OCI-LY1 (cell line): ENCODE measurements at regions not wholly inside any gene's neighbourhood (a gene's known extent, or its start where the extent isn't known, plus 50 kb on each side); places are given as distances from the start of the nearest gene placed in this dataset.

Source experiments
- H2AFZ ChIP-seq: fragments of 200-600 bp; sonication (generic), shearing (Covaris generic); 2 replicates; pipeline ENCODE4 v1.6.0; 2014; ENCODE audit warnings: antibody characterized with exemption, mild to moderate bottlenecking, low read length
- H3F3A ChIP-seq: fragments of 200-600 bp; sonication (generic), shearing (Covaris generic); 2 replicates; pipeline ENCODE4 v1.6.0; 2014; ENCODE audit warnings: mild to moderate bottlenecking, antibody characterized with exemption, low read length, moderate library complexity; ENCODE audit not compliant: insufficient read depth
- H3K27ac ChIP-seq: fragments of 200-600 bp; sonication (generic); 2 replicates; pipeline ENCODE4 v1.5.1; 2014; ENCODE audit warnings: low read length, mixed run types, mild to moderate bottlenecking, low read depth; ENCODE audit not compliant: poor library complexity, severe bottlenecking
- H3K27me3 ChIP-seq: fragments of 200-600 bp; sonication (generic); 2 replicates; pipeline ENCODE4 v1.6.0; 2014; ENCODE audit warnings: antibody characterized with exemption, mild to moderate bottlenecking, low read length, moderate library complexity; ENCODE audit not compliant: insufficient read depth
- H3K36me3 ChIP-seq: fragments of 200-600 bp; sonication (generic); 2 replicates; pipeline ENCODE4 v1.6.1; 2014; ENCODE audit warnings: mild to moderate bottlenecking, antibody characterized with exemption, low read length, moderate library complexity, mixed read lengths; ENCODE audit not compliant: insufficient read depth
- H3K4me1 ChIP-seq: fragments of 200-600 bp; sonication (generic); 2 replicates; pipeline ENCODE4 v1.5.1; 2014; ENCODE audit warnings: mild to moderate bottlenecking, low read length, moderate library complexity; ENCODE audit not compliant: insufficient read depth, severe bottlenecking
- H3K4me2 ChIP-seq: fragments of 200-600 bp; sonication (generic), shearing (Covaris generic); 2 replicates; pipeline ENCODE4 v1.6.1; 2014; ENCODE audit warnings: low read length
- H3K4me3 ChIP-seq: fragments of 200-600 bp; sonication (generic); 2 replicates; pipeline ENCODE4 v1.5.1; 2014; ENCODE audit warnings: low read length, low read depth, mild to moderate bottlenecking, mixed read lengths; ENCODE audit not compliant: poor library complexity, severe bottlenecking
- H3K79me2 ChIP-seq: fragments of 200-600 bp; shearing (Covaris generic); 2 replicates; pipeline ENCODE4 v1.6.1; 2016; ENCODE audit warnings: mixed run types, low read length, mixed read lengths; ENCODE audit not compliant: insufficient read depth
- H3K9ac ChIP-seq: fragments of 200-600 bp; sonication (generic), shearing (Covaris generic); 2 replicates; pipeline ENCODE4 v1.6.1; 2014; ENCODE audit warnings: mild to moderate bottlenecking, low read length, mixed read lengths
- H3K9me2 ChIP-seq: fragments of 200-600 bp; sonication (generic), shearing (Covaris generic); 2 replicates; pipeline ENCODE4 v1.6.1; 2014; ENCODE audit warnings: low read depth, mild to moderate bottlenecking, low read length, mixed read lengths
- H3K9me3 ChIP-seq: fragments of 200-600 bp; shearing (Covaris generic); 2 replicates; pipeline ENCODE4 v1.6.1; 2014; ENCODE audit warnings: low read length, mixed read lengths
- H4K20me1 ChIP-seq: fragments of 200-600 bp; sonication (generic), shearing (Covaris generic); 2 replicates; pipeline ENCODE4 v1.6.0; 2016; ENCODE audit warnings: mild to moderate bottlenecking, low read length; ENCODE audit not compliant: insufficient read depth
- EZH2 ChIP-seq: fragments of 200-600 bp; sonication (generic), shearing (Covaris generic); IDR thresholded peaks from 2 replicates; pipeline ENCODE4 v1.8.0; 2017; ENCODE audit warnings: borderline replicate concordance, mixed run types, mild to moderate bottlenecking, antibody characterized with exemption, low read length, moderate library complexity, mixed read lengths
- TF ChIP-seq, protein P1 (sequence below): fragments of 200-600 bp; sonication (generic), shearing (Covaris generic); IDR thresholded peaks from 2 replicates; pipeline ENCODE4 v1.5.1; 2017; ENCODE audit warnings: mild to moderate bottlenecking, antibody characterized with exemption, low read length, moderate library complexity, mixed read lengths

DNA sequence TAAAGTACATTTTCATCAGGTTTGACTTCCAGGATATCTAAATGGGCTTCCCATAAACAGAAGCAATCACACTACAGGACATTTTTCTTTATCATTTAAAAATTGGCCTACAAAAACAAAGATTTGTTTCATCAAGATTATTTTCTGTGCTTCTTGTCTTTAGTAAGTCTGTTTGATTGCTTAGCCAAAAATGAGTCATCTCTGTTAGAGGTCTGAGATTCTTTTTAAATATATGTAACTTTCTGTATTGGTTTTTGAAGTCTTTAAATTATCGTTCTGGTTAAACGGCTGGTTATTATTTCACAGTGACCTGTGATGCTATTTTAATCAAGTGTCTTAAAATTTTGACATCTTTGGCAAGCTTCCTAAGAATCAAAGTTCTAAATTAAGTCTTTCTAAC lies 62.7 kb downstream of the SLITRK1 start:
- H3K4me3 ChIP-seq, result no peak overlapping the region
- H3K36me3 ChIP-seq, result no peaks in the 10 kb centered on the region
- no peak overlapping the region for H2AFZ ChIP-seq
- H3K9me3 ChIP-seq, result peaks cover 7% of the 10 kb centered on the region; the same call in 1 of the 2 replicates
- no peaks in the 10 kb centered on the region; the same call in none of the 2 replicates for H3K9me2 ChIP-seq
- H3F3A ChIP-seq, result no peaks in the 10 kb centered on the region
- H3K79me2 ChIP-seq, result no peaks in the 10 kb centered on the region
- H3K4me2 ChIP-seq, result no peak overlapping the region
- no peaks in the 10 kb centered on the region for H3K27me3 ChIP-seq
- H3K9ac ChIP-seq, result no peak overlapping the region
- no peaks in the 10 kb centered on the region for H3K4me1 ChIP-seq
- H3K27ac ChIP-seq, result no peak overlapping the region
- no peaks in the 10 kb centered on the region for H4K20me1 ChIP-seq
- no peak for TF ChIP-seq EZH2
- TF ChIP-seq, protein P1, sequence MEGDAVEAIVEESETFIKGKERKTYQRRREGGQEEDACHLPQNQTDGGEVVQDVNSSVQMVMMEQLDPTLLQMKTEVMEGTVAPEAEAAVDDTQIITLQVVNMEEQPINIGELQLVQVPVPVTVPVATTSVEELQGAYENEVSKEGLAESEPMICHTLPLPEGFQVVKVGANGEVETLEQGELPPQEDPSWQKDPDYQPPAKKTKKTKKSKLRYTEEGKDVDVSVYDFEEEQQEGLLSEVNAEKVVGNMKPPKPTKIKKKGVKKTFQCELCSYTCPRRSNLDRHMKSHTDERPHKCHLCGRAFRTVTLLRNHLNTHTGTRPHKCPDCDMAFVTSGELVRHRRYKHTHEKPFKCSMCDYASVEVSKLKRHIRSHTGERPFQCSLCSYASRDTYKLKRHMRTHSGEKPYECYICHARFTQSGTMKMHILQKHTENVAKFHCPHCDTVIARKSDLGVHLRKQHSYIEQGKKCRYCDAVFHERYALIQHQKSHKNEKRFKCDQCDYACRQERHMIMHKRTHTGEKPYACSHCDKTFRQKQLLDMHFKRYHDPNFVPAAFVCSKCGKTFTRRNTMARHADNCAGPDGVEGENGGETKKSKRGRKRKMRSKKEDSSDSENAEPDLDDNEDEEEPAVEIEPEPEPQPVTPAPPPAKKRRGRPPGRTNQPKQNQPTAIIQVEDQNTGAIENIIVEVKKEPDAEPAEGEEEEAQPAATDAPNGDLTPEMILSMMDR, result no peak

- H3K4me1 ChIP-seq, result no peaks in the 10 kb centered on the region
- H3K79me2 ChIP-seq, result no peaks in the 10 kb centered on the region
- no peak overlapping the region for H3K27ac ChIP-seq
- H3K4me2 ChIP-seq, result no peak overlapping the region
- no peak for TF ChIP-seq EZH2
- TF ChIP-seq, protein P1, result no peak
- H3K36me3 ChIP-seq, result no peaks in the 10 kb centered on the region
- H3K9ac ChIP-seq, result no peak overlapping the region
- H3K4me3 ChIP-seq, result no peak overlapping the region
- no peaks in the 10 kb centered on the region for H4K20me1 ChIP-seq
- peaks cover 7% of the 10 kb centered on the region; the same call in 1 of the 2 replicates for H3K9me3 ChIP-seq
- H3K9me2 ChIP-seq, result no peaks in the 10 kb centered on the region; the same call in none of the 2 replicates
- no peaks in the 10 kb centered on the region for H3F3A ChIP-seq
- H2AFZ ChIP-seq, result no peak overlapping the region
- H3K27me3 ChIP-seq, result no peaks in the 10 kb centered on the region
Observed at GRCh38 chr13:83819156-83819555, 63.1 kb downstream of the SLITRK1 start.

DNA sequence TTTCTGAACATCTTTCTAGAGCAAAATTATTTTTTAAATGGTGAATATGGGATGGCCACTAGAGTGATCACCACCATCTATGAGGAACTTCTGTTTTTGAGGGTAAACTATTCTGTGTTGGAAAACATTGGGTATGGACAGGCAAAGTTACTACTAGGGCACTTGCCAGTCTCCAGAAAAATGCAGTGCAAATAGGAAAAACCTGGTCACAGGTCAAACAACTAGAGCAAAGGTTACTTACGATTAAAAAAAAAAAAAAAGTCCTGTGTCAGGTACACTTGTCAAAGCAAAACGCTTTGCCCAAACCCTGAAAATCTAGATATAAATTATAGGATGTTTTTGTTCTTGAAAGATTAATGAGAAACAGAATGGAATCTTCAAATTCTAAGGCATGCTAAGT lies 66.2 kb downstream of the SLITRK1 start:
- Histone ChIP-seq H3F3A (no peaks in the 10 kb centered on the region), H3K4me2 (no peak overlapping the region), H2AFZ (no peak overlapping the region), H3K36me3 (no peaks in the 10 kb centered on the region), H3K4me1 (no peaks in the 10 kb centered on the region), H3K9me3 (no peaks in the 10 kb centered on the region), H3K4me3 (no peak overlapping the region), H3K9ac (no peak overlapping the region), H3K27ac (no peak overlapping the region), H3K9me2 (peaks cover 4% of the 10 kb centered on the region), H3K27me3 (no peaks in the 10 kb centered on the region), H3K79me2 (no peaks in the 10 kb centered on the region), H4K20me1 (no peaks in the 10 kb centered on the region)
- TF ChIP-seq EZH2, result no peak
- TF ChIP-seq, protein P1, result no peak
